Mesothelial cell of epicardium (in vitro differentiated cells): ENCODE measurements at regions not wholly inside any gene's neighbourhood (a gene's known extent, or its start where the extent isn't known, plus 50 kb on each side); places are given as distances from the start of the nearest gene placed in this dataset.

ENCODE experiments used
- DNase-seq, 2 experiments: peaks; one replicate each; pipeline ENCODE4 v3.0.0; 2021; ENCODE audit warnings: low spot score in 2 of 2; ENCODE audit not compliant: unreplicated experiment in 2 of 2
- H3K27ac Mint-ChIP-seq: 2 replicates; pipeline ENCODE4 v1.8.0; 2021; ENCODE audit warnings: mixed read lengths
- H3K27me3 Mint-ChIP-seq: 2 replicates; pipeline ENCODE4 v1.8.0; 2021; ENCODE audit warnings: low read depth, mixed read lengths
- H3K36me3 Mint-ChIP-seq: 2 replicates; pipeline ENCODE4 v1.8.0; 2021; ENCODE audit warnings: mixed read lengths
- H3K4me1 Mint-ChIP-seq: 2 replicates; pipeline ENCODE4 v1.8.0; 2021; ENCODE audit warnings: mixed read lengths
- H3K4me3 Mint-ChIP-seq: 2 replicates; pipeline ENCODE4 v1.8.0; 2021; ENCODE audit warnings: mild to moderate bottlenecking, moderate library complexity, mixed read lengths
- H3K9me3 Mint-ChIP-seq: 2 replicates; pipeline ENCODE4 v1.8.0; 2021; ENCODE audit warnings: mixed read lengths
- TF ChIP-seq, protein P1 (sequence below): fragments of 200-600 bp; sonication (generic); IDR thresholded peaks from one replicate; pipeline ENCODE4 v1.5.0; 2021; ENCODE audit warnings: antibody characterized with exemption; ENCODE audit not compliant: unreplicated experiment

DNA sequence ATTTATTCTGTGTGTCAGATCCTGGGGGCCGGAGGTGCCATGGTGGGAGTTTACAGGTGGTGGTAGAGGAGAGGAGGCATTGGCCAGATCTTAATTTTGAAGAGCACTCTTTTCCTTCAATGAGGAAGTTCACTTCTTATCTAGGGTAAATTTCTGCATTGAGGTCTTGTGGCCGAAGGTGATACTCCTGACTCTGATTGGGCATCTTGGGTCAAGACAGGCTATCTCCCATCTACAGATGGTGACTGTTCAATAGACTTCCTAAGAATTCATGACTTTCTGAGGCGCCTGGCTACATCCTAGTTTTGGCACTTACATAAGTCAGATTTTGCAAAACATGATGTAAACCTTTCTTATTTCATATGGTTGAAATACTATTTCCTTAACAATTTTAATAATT is 135.2 kb downstream of the SUCLA2 start:
- Mint-ChIP-seq H3K36me3 (no peaks in the 10 kb centered on the region), H3K27ac (no peak overlapping the region), H3K4me3 (no peak overlapping the region), H3K9me3 (peaks cover 5% of the 10 kb centered on the region), H3K27me3 (no peaks in the 10 kb centered on the region), H3K4me1 (no peaks in the 10 kb centered on the region)
- no peak for DNase-seq
- TF ChIP-seq, protein P1, sequence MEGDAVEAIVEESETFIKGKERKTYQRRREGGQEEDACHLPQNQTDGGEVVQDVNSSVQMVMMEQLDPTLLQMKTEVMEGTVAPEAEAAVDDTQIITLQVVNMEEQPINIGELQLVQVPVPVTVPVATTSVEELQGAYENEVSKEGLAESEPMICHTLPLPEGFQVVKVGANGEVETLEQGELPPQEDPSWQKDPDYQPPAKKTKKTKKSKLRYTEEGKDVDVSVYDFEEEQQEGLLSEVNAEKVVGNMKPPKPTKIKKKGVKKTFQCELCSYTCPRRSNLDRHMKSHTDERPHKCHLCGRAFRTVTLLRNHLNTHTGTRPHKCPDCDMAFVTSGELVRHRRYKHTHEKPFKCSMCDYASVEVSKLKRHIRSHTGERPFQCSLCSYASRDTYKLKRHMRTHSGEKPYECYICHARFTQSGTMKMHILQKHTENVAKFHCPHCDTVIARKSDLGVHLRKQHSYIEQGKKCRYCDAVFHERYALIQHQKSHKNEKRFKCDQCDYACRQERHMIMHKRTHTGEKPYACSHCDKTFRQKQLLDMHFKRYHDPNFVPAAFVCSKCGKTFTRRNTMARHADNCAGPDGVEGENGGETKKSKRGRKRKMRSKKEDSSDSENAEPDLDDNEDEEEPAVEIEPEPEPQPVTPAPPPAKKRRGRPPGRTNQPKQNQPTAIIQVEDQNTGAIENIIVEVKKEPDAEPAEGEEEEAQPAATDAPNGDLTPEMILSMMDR = no peak

DNA sequence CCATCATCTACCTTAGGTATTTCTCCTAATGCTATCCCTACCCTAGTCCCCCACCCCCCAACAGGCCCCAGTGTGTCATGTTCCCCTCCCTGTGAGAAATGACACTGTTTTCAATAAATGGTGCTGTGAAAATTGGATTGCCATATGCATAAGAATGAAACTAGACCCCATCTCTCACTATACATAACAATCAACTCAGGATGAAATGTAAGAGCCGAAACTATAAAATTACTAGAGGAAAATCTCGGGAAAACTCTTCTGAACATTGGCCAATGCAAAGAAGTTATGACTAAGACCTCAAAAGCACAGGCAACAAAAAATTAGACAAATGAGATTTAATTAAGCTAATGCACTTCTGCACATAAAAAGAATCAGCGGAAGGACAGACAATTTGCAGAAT is 138.2 kb downstream of the SUCLA2 start:
- DNase-seq = no peak
- H3K36me3 Mint-ChIP-seq = no peaks in the 10 kb centered on the region
- no peak overlapping the region for H3K27ac Mint-ChIP-seq
- H3K27me3 Mint-ChIP-seq = no peaks in the 10 kb centered on the region
- H3K4me1 Mint-ChIP-seq = peaks cover 2% of the 10 kb centered on the region
- TF ChIP-seq, protein P1 = no peak
- H3K4me3 Mint-ChIP-seq = no peak overlapping the region
- H3K9me3 Mint-ChIP-seq = peaks cover 5% of the 10 kb centered on the region

DNA sequence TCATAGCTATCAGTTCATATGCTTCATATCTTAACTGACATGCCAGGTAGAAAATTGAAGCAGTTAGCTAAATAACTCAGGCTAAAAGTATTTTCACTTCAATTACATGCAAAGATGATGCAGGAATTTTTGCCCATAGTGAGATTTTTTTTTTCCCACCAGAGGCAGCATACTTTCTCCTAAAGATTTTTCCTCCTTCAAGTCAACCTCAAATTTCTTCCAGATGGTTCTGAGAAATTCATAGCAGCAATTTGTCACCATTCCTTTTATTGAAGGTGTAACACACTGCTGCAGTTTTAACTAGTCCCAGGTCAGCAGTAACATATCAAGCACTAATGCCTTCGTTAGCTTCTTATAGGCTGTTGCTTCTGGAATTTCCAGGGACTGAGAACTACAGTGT is 141.9 kb downstream of the SUCLA2 start:
- Mint-ChIP-seq H3K27me3 (no peaks in the 10 kb centered on the region), H3K4me3 (no peak overlapping the region), H3K4me1 (peaks cover 2% of the 10 kb centered on the region), H3K27ac (no peak overlapping the region), H3K9me3 (peaks cover 5% of the 10 kb centered on the region), H3K36me3 (no peaks in the 10 kb centered on the region)
- no peak for DNase-seq
- TF ChIP-seq, protein P1 = no peak

DNA sequence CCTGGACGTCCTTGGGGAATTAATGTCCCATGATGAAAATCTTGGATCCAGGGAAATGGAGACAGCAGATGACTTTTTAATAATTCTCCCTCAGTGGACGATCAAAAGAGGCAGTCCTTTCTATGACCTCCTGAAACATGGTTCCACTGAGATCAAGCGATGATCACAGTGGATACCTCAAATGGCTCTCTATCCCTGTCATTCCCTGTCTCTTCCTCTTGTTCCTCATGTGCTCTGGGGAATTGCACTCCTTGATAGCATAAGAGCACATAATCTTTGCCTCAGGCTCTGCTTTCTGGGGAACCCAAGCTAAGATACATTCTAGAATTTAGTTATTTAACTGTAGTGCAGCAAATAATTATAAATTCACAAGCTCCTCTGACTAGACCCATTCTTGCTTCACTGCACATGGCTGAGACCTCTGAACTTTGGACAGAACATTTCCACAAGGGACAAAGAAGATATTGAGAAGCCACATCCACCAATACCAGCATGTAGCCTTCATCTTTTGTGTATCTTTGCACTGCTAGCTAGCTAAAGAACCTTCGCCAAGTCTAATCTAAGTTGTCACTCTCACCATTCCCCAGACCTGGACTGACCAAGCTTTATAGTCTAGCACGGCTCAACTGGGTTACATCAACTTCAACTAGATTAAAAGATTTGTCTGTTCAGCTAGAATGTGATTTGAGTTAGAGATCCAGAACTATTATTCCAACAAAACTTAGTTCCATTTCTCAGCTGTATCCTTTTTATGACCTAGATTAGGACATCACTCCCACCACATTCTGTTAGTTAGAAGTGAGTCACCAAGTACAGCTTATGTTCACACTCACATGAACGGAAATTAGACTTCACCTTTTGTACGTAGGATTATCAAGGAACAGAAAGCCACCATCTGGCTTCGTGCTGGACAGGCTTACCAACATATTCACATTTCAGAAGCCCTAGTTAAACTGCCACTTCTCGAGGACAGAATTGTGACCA is 142.7 kb downstream of the SUCLA2 start:
- H3K4me3 Mint-ChIP-seq = no peak overlapping the region
- H3K36me3 Mint-ChIP-seq = no peaks in the 10 kb centered on the region
- peaks cover 2% of the 10 kb centered on the region for H3K4me1 Mint-ChIP-seq
- TF ChIP-seq, protein P1 = no peak
- no peaks in the 10 kb centered on the region for H3K27me3 Mint-ChIP-seq
- no peak for DNase-seq
- no peak overlapping the region for H3K27ac Mint-ChIP-seq
- H3K9me3 Mint-ChIP-seq = peaks cover 5% of the 10 kb centered on the region

DNA sequence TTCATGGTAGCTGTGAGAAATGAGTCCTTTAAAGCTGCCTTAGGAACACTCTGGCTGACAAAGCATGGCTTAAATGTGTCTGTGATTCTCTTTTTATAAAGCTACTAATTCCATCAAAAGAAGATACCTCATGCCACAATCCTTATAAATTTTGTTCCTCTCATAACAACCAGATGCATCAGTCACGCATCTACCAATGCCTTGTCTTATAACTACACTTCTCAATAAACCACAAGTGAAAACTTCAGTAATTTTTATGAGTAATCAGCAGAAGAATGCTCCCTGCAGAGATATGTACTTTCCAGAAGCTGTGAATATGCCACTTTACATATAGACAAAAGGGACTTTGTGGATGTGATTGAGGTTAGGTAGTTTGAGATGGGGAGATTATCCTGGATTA is 147.8 kb downstream of the SUCLA2 start:
- TF ChIP-seq, protein P1 = no peak
- no peak overlapping the region for H3K27ac Mint-ChIP-seq
- H3K9me3 Mint-ChIP-seq = peaks cover 19% of the 10 kb centered on the region
- no peaks in the 10 kb centered on the region for H3K4me1 Mint-ChIP-seq
- H3K4me3 Mint-ChIP-seq = no peak overlapping the region
- H3K27me3 Mint-ChIP-seq = no peaks in the 10 kb centered on the region
- no peak for DNase-seq
- no peaks in the 10 kb centered on the region for H3K36me3 Mint-ChIP-seq
